Liver (tissue), 8 donors: ENCODE measurements at regions not wholly inside any gene's neighbourhood (a gene's known extent, or its start where the extent isn't known, plus 50 kb on each side); places are given as distances from the start of the nearest gene placed in this dataset.

Experiments used
- DNase-seq: peaks from one replicate; pipeline ENCODE4 v3.0.0-alpha.2; 2017; ENCODE audit warnings: low spot score
- H3K27ac ChIP-seq, 2 donors: one replicate each; pipeline ENCODE4 v1.7.0; 2013; ENCODE audit warnings: inconsistent platforms in 2 of 2, low read length in 2 of 2, control low read depth in 1 of 2, low read depth in 1 of 2, mild to moderate bottlenecking in 1 of 2
- H3K27me3 ChIP-seq, 4 donors: one replicate each; pipeline versions ENCODE4 v1.6.1 to v1.7.0; 2013; ENCODE audit warnings: low read length in 3 of 4, inconsistent platforms in 1 of 4, mild to moderate bottlenecking in 1 of 4, moderate library complexity in 1 of 4; ENCODE audit not compliant: control insufficient read depth in 4 of 4, insufficient read depth in 4 of 4
- H3K36me3 ChIP-seq, 4 donors: one replicate each; pipeline versions ENCODE4 v1.6.1 to v1.7.0; 2013; ENCODE audit warnings: low read length in 3 of 4, mild to moderate bottlenecking in 3 of 4, low read depth in 1 of 4, moderate library complexity in 1 of 4; ENCODE audit not compliant: control insufficient read depth in 4 of 4, insufficient read depth in 3 of 4
- H3K4me1 ChIP-seq, 4 donors: one replicate each; pipeline versions ENCODE4 v1.6.1 to v1.7.0; 2013; ENCODE audit warnings: low read length in 3 of 4, mild to moderate bottlenecking in 3 of 4, moderate library complexity in 1 of 4; ENCODE audit not compliant: control insufficient read depth in 4 of 4, insufficient read depth in 4 of 4
- H3K4me3 ChIP-seq, 3 donors: one replicate each; pipeline versions ENCODE4 v1.6.1 to v1.7.0; 2013; ENCODE audit warnings: low read length in 3 of 3, control low read depth in 1 of 3, low read depth in 1 of 3, mild to moderate bottlenecking in 1 of 3
- H3K9ac ChIP-seq, 2 donors: one replicate each; pipeline ENCODE4 v1.7.0; 2013; ENCODE audit warnings: low read length in 2 of 2, mild to moderate bottlenecking in 2 of 2, moderate library complexity in 2 of 2, control low read depth in 1 of 2, low read depth in 1 of 2
- H3K9me3 ChIP-seq, 4 donors: one replicate each; pipeline versions ENCODE4 v1.6.1 to v1.7.0; 2013; ENCODE audit warnings: low read length in 3 of 4; ENCODE audit not compliant: control insufficient read depth in 4 of 4
- EGR1 ChIP-seq, 2 donors: IDR thresholded peaks; 2 replicates each; pipeline ENCODE4 v1.6.1; 2016 to 2018; ENCODE audit warnings: antibody characterized with exemption in 2 of 2, low read depth in 2 of 2
- FOXA1 ChIP-seq: IDR thresholded peaks from 2 replicates; pipeline ENCODE4 v1.6.1; 2016; ENCODE audit warnings: antibody characterized with exemption
- FOXA2 ChIP-seq: IDR thresholded peaks from 2 replicates; pipeline ENCODE4 v1.6.1; 2016; ENCODE audit warnings: antibody characterized with exemption
- GABPA ChIP-seq, 2 donors: IDR thresholded peaks in 1 of 2; conservative IDR thresholded peaks in 1 of 2; 2 replicates each; pipeline ENCODE4 v1.6.1; 2016; ENCODE audit warnings: antibody characterized with exemption in 2 of 2, mild to moderate bottlenecking in 1 of 2, moderate library complexity in 1 of 2
- HNF4A ChIP-seq, 2 donors: conservative IDR thresholded peaks; 2 replicates each; pipeline ENCODE4 v1.6.1; 2016; ENCODE audit warnings: antibody characterized with exemption in 2 of 2, mild to moderate bottlenecking in 2 of 2
- JUND ChIP-seq, 2 donors: IDR thresholded peaks; 2 replicates each; pipeline ENCODE4 v1.6.1; 2016; ENCODE audit warnings: antibody characterized with exemption in 2 of 2
- NR2F2 ChIP-seq: IDR thresholded peaks from 2 replicates; pipeline ENCODE4 v1.6.1; 2016; ENCODE audit warnings: antibody characterized with exemption
- RAD21 ChIP-seq, 2 donors: IDR thresholded peaks; 2 replicates each; pipeline ENCODE4 v1.6.1; 2016; ENCODE audit warnings: antibody characterized with exemption in 2 of 2, mild to moderate bottlenecking in 2 of 2
- RXRA ChIP-seq, 2 donors: IDR thresholded peaks; 2 replicates each; pipeline ENCODE4 v1.6.1; 2017 to 2018; ENCODE audit warnings: antibody characterized with exemption in 2 of 2, mild to moderate bottlenecking in 1 of 2
- SP1 ChIP-seq: IDR thresholded peaks from 2 replicates; pipeline ENCODE4 v1.6.1; 2018; ENCODE audit warnings: antibody characterized with exemption, mild to moderate bottlenecking
- TAF1 ChIP-seq: conservative IDR thresholded peaks from 2 replicates; pipeline ENCODE4 v1.6.1; 2016; ENCODE audit warnings: antibody characterized with exemption, mild to moderate bottlenecking
- WGBS: extraction: QIAGEN DNeasy Blood & Tissue Kit; methylation state at CpG from one replicate; pipeline ENCODE4 v1.1.7; 2013; 5-methylcytosine and 5-hydroxymethylcytosine counted together
- TF ChIP-seq, protein P1 (sequence below): IDR thresholded peaks from 2 replicates; pipeline ENCODE4 v1.6.1; 2016; ENCODE audit warnings: antibody characterized with exemption
- TF ChIP-seq, protein P2 (sequence below): IDR thresholded peaks from 2 replicates; pipeline ENCODE4 v1.6.1; 2016; ENCODE audit warnings: antibody characterized with exemption
- TF ChIP-seq, protein P3 (sequence below): IDR thresholded peaks from 2 replicates; pipeline ENCODE4 v1.6.1; 2016; ENCODE audit warnings: antibody characterized with exemption, mild to moderate bottlenecking
- TF ChIP-seq, protein P4 (sequence below): fragments of 150-350 bp; IDR thresholded peaks from 2 replicates; pipeline ENCODE4 v1.5.1; 2017; ENCODE audit warnings: improper control_type of control experiment, low read depth, low read length; ENCODE audit not compliant: missing input control
- TF ChIP-seq, protein P5 (sequence below): IDR thresholded peaks from 2 replicates; pipeline ENCODE4 v1.6.1; 2016; ENCODE audit warnings: antibody characterized with exemption
- donor health status: healthy.
- donor health status: healthy.
- donor health status: healthy.
- donor health status: healthy.
- donor health status: healthy.

DNA sequence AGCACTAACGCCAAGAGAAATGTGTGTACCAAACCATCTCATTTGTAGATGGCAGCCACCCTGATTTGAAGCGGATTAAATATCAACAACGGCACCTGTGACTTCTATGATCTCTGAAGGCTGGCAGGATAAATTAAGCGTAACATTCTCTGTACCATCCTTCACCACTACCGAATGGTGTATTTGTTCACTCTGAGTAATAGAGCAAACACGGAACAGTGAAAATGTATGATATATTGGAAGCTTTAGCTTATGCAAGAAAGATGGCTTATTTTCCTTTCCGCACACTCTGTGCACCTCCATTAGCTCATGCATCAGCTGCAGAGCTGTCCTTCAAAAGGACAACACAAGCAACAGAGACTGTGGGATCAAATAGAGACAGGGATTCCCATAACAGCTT is 431.1 kb downstream of the PRELID2 start:
- H3K4me3 ChIP-seq, result no peak overlapping the region
- DNase-seq, result no peak
- H3K9ac ChIP-seq, result no peak overlapping the region
- 88% methylated on average over 7 of the region's 7 CpGs for WGBS
- no peak overlapping the region for H3K27ac ChIP-seq
- H3K36me3 ChIP-seq, result no peaks in the 10 kb centered on the region
- no peaks in the 10 kb centered on the region for H3K27me3 ChIP-seq
- no peak for TF ChIP-seq EGR1 (IDR thresholded peaks at IDR 0.05; ENCODE audit: low read depth in 2 of 2)
- no peak for TF ChIP-seq TAF1
- TF ChIP-seq GABPA (IDR thresholded peaks at IDR 0.05 in 1 of 2, conservative IDR thresholded peaks at IDR 0.05 in 1 of 2), result no peak
- no peak for TF ChIP-seq RAD21 (IDR thresholded peaks at IDR 0.05)
- no peak for TF ChIP-seq HNF4A (conservative IDR thresholded peaks at IDR 0.05)
- no peak for TF ChIP-seq RXRA (IDR thresholded peaks at IDR 0.05)
- TF ChIP-seq, protein P1, sequence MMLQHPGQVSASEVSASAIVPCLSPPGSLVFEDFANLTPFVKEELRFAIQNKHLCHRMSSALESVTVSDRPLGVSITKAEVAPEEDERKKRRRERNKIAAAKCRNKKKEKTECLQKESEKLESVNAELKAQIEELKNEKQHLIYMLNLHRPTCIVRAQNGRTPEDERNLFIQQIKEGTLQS, result no peak
- TF ChIP-seq, protein P2, sequence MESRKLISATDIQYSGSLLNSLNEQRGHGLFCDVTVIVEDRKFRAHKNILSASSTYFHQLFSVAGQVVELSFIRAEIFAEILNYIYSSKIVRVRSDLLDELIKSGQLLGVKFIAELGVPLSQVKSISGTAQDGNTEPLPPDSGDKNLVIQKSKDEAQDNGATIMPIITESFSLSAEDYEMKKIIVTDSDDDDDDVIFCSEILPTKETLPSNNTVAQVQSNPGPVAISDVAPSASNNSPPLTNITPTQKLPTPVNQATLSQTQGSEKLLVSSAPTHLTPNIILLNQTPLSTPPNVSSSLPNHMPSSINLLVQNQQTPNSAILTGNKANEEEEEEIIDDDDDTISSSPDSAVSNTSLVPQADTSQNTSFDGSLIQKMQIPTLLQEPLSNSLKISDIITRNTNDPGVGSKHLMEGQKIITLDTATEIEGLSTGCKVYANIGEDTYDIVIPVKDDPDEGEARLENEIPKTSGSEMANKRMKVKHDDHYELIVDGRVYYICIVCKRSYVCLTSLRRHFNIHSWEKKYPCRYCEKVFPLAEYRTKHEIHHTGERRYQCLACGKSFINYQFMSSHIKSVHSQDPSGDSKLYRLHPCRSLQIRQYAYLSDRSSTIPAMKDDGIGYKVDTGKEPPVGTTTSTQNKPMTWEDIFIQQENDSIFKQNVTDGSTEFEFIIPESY, result no peak
- TF ChIP-seq, protein P3, sequence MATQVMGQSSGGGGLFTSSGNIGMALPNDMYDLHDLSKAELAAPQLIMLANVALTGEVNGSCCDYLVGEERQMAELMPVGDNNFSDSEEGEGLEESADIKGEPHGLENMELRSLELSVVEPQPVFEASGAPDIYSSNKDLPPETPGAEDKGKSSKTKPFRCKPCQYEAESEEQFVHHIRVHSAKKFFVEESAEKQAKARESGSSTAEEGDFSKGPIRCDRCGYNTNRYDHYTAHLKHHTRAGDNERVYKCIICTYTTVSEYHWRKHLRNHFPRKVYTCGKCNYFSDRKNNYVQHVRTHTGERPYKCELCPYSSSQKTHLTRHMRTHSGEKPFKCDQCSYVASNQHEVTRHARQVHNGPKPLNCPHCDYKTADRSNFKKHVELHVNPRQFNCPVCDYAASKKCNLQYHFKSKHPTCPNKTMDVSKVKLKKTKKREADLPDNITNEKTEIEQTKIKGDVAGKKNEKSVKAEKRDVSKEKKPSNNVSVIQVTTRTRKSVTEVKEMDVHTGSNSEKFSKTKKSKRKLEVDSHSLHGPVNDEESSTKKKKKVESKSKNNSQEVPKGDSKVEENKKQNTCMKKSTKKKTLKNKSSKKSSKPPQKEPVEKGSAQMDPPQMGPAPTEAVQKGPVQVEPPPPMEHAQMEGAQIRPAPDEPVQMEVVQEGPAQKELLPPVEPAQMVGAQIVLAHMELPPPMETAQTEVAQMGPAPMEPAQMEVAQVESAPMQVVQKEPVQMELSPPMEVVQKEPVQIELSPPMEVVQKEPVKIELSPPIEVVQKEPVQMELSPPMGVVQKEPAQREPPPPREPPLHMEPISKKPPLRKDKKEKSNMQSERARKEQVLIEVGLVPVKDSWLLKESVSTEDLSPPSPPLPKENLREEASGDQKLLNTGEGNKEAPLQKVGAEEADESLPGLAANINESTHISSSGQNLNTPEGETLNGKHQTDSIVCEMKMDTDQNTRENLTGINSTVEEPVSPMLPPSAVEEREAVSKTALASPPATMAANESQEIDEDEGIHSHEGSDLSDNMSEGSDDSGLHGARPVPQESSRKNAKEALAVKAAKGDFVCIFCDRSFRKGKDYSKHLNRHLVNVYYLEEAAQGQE, result no peak
- TF ChIP-seq FOXA1, result no peak
- TF ChIP-seq FOXA2, result no peak
- TF ChIP-seq, protein P4, sequence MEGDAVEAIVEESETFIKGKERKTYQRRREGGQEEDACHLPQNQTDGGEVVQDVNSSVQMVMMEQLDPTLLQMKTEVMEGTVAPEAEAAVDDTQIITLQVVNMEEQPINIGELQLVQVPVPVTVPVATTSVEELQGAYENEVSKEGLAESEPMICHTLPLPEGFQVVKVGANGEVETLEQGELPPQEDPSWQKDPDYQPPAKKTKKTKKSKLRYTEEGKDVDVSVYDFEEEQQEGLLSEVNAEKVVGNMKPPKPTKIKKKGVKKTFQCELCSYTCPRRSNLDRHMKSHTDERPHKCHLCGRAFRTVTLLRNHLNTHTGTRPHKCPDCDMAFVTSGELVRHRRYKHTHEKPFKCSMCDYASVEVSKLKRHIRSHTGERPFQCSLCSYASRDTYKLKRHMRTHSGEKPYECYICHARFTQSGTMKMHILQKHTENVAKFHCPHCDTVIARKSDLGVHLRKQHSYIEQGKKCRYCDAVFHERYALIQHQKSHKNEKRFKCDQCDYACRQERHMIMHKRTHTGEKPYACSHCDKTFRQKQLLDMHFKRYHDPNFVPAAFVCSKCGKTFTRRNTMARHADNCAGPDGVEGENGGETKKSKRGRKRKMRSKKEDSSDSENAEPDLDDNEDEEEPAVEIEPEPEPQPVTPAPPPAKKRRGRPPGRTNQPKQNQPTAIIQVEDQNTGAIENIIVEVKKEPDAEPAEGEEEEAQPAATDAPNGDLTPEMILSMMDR, result no peak
- no peak for TF ChIP-seq JUND (IDR thresholded peaks at IDR 0.05)
- H3K9me3 ChIP-seq, result peaks cover 0 to 4% (median 1%) of the 10 kb centered on the region in 4 donors
- H3K4me1 ChIP-seq, result no peaks in the 10 kb centered on the region

DNA sequence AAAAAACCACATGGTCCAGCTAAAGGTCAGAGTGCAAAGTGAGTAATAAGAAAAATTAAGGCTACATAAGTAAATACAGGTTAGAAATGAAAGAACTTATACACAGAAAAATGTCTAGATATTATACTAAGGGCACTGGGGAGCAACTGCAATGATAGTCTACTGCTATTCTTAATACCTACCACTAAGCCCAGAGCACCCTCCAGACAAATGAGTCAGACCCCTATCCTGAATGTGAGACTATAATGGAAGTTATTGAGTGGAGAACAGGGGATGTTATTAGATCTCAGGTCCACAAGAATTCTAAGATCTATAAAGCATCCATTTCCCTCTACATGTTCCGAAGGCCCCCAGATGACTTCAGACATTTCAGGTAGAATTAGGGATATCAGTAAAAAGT is 438.3 kb downstream of the PRELID2 start:
- H3K27ac ChIP-seq, result no peak overlapping the region
- no peak for DNase-seq
- TF ChIP-seq RAD21 (IDR thresholded peaks at IDR 0.05) (no peak), NR2F2 (no peak), EGR1 (IDR thresholded peaks at IDR 0.05; ENCODE audit: low read depth in 2 of 2) (no peak), SP1 (no peak), TAF1 (no peak), FOXA1 (no peak), JUND (IDR thresholded peaks at IDR 0.05) (no peak), GABPA (IDR thresholded peaks at IDR 0.05 in 1 of 2, conservative IDR thresholded peaks at IDR 0.05 in 1 of 2) (no peak)
- TF ChIP-seq, protein P3, result no peak
- TF ChIP-seq, protein P4, result no peak
- TF ChIP-seq, protein P5, sequence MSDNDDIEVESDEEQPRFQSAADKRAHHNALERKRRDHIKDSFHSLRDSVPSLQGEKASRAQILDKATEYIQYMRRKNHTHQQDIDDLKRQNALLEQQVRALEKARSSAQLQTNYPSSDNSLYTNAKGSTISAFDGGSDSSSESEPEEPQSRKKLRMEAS, result no peak
- no peak overlapping the region for H3K9ac ChIP-seq
- no peaks in the 10 kb centered on the region for H3K36me3 ChIP-seq
- WGBS, result 92% methylated on average over 1 of the region's 1 CpG
- H3K4me3 ChIP-seq, result no peak overlapping the region
- no peaks in the 10 kb centered on the region for H3K27me3 ChIP-seq
- H3K4me1 ChIP-seq, result no peaks in the 10 kb centered on the region
- H3K9me3 ChIP-seq, result no peaks in the 10 kb centered on the region
